ENCODE measurements at regions not wholly inside any gene's neighbourhood (a gene's known extent, or its start where the extent isn't known, plus 50 kb on each side); places are given as distances from the start of the nearest gene placed in this dataset.
"Not testable (repeated sequence)": the region's sequence is repeated elsewhere in the genome, so short reads cannot be mapped to it uniquely, and the experiment has no call there.

- H3K4me3 ChIP-seq (ENCODE audit: control insufficient read depth, low read depth, low read length): no peak overlapping the region
- DNase-seq (ENCODE audit: low read depth): no peak
- TF ChIP-seq, protein P1, sequence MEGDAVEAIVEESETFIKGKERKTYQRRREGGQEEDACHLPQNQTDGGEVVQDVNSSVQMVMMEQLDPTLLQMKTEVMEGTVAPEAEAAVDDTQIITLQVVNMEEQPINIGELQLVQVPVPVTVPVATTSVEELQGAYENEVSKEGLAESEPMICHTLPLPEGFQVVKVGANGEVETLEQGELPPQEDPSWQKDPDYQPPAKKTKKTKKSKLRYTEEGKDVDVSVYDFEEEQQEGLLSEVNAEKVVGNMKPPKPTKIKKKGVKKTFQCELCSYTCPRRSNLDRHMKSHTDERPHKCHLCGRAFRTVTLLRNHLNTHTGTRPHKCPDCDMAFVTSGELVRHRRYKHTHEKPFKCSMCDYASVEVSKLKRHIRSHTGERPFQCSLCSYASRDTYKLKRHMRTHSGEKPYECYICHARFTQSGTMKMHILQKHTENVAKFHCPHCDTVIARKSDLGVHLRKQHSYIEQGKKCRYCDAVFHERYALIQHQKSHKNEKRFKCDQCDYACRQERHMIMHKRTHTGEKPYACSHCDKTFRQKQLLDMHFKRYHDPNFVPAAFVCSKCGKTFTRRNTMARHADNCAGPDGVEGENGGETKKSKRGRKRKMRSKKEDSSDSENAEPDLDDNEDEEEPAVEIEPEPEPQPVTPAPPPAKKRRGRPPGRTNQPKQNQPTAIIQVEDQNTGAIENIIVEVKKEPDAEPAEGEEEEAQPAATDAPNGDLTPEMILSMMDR (IDR thresholded peaks at IDR 0.05; ENCODE audit: control insufficient read depth, insufficient read depth, low read depth, low read length, missing control alignments): no peak
Observed at GRCh38 chr15:55084216-55084615, 112.5 kb downstream of the RSL24D1 start.

GRCh38 chr15:55077052-55077451, 119.7 kb downstream of the RSL24D1 start:
- H3K4me3 ChIP-seq (ENCODE audit: control insufficient read depth, low read depth, low read length); DNase-seq (ENCODE audit: low read depth): not testable (repeated sequence)

GRCh38 chr15:55074431-55074830, 122.3 kb downstream of the RSL24D1 start:
- DNase-seq (ENCODE audit: low read depth): no peak
- TF ChIP-seq, protein P1 (IDR thresholded peaks at IDR 0.05; ENCODE audit: control insufficient read depth, insufficient read depth, low read depth, low read length, missing control alignments): no peak
- no peak overlapping the region for H3K4me3 ChIP-seq (ENCODE audit: control insufficient read depth, low read depth, low read length)

DNA sequence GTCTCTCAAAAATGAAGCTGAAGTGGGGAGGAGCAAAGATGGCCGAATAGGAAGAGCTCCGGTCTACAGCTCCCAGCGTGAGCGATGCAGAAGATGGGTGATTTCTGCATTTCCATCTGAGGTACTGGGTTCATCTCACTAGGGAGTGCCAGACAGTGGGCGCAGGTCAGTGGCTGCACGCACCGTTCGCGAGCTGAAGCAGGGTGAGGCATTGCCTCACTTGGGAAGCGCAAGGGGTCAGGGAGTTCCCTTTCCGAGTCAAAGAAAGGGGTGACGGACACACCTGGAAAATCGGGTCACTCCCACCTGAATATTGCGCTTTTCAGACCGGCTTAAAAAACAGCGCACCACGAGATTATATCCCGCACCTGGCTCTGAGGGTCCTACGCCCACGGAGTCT, 132.8 kb downstream of the RSL24D1 start:
- H3K4me3 ChIP-seq (ENCODE audit: control insufficient read depth, low read depth, low read length); DNase-seq (ENCODE audit: low read depth): not testable (repeated sequence)

- TF ChIP-seq, protein P1 (IDR thresholded peaks at IDR 0.05; ENCODE audit: control insufficient read depth, insufficient read depth, low read depth, low read length, missing control alignments): no peak
- no peak for DNase-seq (ENCODE audit: low read depth)
- H3K4me3 ChIP-seq (ENCODE audit: control insufficient read depth, low read depth, low read length): no peak overlapping the region
Observed at GRCh38 chr15:55060836-55061235, 135.9 kb downstream of the RSL24D1 start.

GRCh38 chr15:55056500-55056899, 140.2 kb downstream of the RSL24D1 start:
- no peak overlapping the region for H3K4me3 ChIP-seq (ENCODE audit: control insufficient read depth, low read depth, low read length)
- no peak for DNase-seq (ENCODE audit: low read depth)
- TF ChIP-seq, protein P1 (IDR thresholded peaks at IDR 0.05; ENCODE audit: control insufficient read depth, insufficient read depth, low read depth, low read length, missing control alignments): no peak

DNA sequence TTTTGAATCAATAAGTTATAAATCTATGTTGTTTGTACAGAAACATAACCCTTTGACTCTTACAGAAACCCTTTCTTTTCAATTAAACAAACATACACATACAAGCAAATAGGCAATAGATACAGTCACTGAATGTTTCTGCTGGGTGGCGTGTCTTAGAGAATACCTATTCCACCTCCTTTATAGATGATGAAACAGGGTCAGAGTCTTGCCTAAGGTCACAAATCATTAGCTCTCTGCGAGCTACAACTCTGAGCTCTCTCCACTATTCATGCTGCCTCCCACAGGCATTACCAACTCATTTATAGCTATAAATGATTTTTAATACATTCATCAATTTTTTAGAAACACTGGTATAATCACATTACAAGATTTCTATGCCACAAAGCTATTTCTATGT, 152.6 kb downstream of the RSL24D1 start:
- TF ChIP-seq, protein P1 (IDR thresholded peaks at IDR 0.05; ENCODE audit: control insufficient read depth, insufficient read depth, low read depth, low read length, missing control alignments): no peak
- H3K4me3 ChIP-seq (ENCODE audit: control insufficient read depth, low read depth, low read length): no peak overlapping the region

DNA sequence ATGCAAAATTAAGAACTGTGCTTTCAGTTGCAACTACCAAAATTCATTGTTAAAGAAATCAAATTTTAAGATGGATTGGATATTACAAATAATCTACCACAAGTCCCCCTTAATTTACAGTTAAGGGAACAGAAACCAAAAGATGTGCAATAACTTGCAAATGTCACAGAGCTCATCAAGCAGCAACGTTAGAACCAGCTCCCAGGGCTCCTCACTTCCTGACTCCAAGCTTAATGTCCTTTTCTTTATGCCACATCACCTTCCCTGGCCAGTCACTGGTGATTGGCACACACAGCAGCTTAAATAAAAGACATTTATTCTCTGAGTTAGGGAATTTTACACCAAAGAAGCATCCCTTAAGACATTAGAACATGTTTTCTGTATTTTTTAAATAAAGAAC, 159.7 kb downstream of the RSL24D1 start:
- DNase-seq (ENCODE audit: low read depth): no peak
- TF ChIP-seq, protein P1 (IDR thresholded peaks at IDR 0.05; ENCODE audit: control insufficient read depth, insufficient read depth, low read depth, low read length, missing control alignments): no peak

More for the DNA sequence above, 152.6 kb downstream of the RSL24D1 start:
- DNase-seq (ENCODE audit: low read depth): no peak

More for the DNA sequence above, 159.7 kb downstream of the RSL24D1 start:
- no peak overlapping the region for H3K4me3 ChIP-seq (ENCODE audit: control insufficient read depth, low read depth, low read length)
